ENCODE measurements at regions not wholly inside any gene's neighbourhood (a gene's known extent, or its start where the extent isn't known, plus 50 kb on each side); places are given as distances from the start of the nearest gene placed in this dataset.

DNA sequence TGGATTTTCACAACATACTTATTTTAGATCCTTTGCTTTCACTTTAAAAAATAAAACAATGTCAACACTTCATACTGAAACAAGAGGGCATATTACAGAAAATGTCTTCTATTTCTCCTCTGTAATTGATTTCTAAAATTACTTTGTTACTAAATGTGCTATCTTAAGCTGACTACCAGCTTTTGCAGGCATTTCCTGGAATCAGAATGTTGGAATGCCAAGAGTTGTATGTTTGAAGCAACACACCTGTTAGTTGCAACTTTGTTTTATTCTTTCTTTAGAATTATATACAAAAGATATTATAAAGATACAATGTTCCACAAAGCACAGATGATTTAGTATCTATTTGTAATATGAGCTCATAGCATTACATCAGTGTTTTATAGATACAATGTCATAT, 62.5 kb upstream of the TMEM170B start:
- ATAC-seq = no peak
- no peak for TF ChIP-seq TCF4 (CRISPR knock-in tag; IDR thresholded peaks at IDR 0.05; ENCODE audit: borderline replicate concordance)
- no peak for TF ChIP-seq GLIS3 (CRISPR knock-in tag; IDR thresholded peaks at IDR 0.05)
- TF ChIP-seq PATZ1 (CRISPR knock-in tag; IDR thresholded peaks at IDR 0.05; ENCODE audit: borderline replicate concordance) = no peak
- TF ChIP-seq POU6F1 (CRISPR knock-in tag; IDR thresholded peaks at IDR 0.05; ENCODE audit: borderline replicate concordance, low read depth) = no peak
- no peak for TF ChIP-seq SNAI2 (CRISPR knock-in tag; IDR thresholded peaks at IDR 0.05)
- TF ChIP-seq ARNTL (CRISPR knock-in tag; IDR thresholded peaks at IDR 0.05; ENCODE audit: borderline replicate concordance, low read depth) = no peak
- TF ChIP-seq BACH2 (CRISPR knock-in tag; IDR thresholded peaks at IDR 0.05; ENCODE audit: borderline replicate concordance) = no peak
- no peak for TF ChIP-seq ISL1 (CRISPR knock-in tag; IDR thresholded peaks at IDR 0.05)
- no peak for TF ChIP-seq ZC3H10 (CRISPR knock-in tag; IDR thresholded peaks at IDR 0.05)
- TF ChIP-seq ZFP3 (CRISPR knock-in tag; IDR thresholded peaks at IDR 0.05) = no peak
- TF ChIP-seq ZFP30 (CRISPR knock-in tag; IDR thresholded peaks at IDR 0.05) = no peak
- no peak for TF ChIP-seq RARB (CRISPR knock-in tag; IDR thresholded peaks at IDR 0.05)
- no peak for TF ChIP-seq PPARA (CRISPR knock-in tag; IDR thresholded peaks at IDR 0.05; ENCODE audit: borderline replicate concordance)
- no peak for TF ChIP-seq ESRRG (CRISPR knock-in tag; IDR thresholded peaks at IDR 0.05)
- TF ChIP-seq ZNF565 (CRISPR knock-in tag; conservative IDR thresholded peaks at IDR 0.05; ENCODE audit: low read depth) = no peak
- no peak for TF ChIP-seq CSDC2 (CRISPR knock-in tag; IDR thresholded peaks at IDR 0.05)
- TF ChIP-seq, protein P1, sequence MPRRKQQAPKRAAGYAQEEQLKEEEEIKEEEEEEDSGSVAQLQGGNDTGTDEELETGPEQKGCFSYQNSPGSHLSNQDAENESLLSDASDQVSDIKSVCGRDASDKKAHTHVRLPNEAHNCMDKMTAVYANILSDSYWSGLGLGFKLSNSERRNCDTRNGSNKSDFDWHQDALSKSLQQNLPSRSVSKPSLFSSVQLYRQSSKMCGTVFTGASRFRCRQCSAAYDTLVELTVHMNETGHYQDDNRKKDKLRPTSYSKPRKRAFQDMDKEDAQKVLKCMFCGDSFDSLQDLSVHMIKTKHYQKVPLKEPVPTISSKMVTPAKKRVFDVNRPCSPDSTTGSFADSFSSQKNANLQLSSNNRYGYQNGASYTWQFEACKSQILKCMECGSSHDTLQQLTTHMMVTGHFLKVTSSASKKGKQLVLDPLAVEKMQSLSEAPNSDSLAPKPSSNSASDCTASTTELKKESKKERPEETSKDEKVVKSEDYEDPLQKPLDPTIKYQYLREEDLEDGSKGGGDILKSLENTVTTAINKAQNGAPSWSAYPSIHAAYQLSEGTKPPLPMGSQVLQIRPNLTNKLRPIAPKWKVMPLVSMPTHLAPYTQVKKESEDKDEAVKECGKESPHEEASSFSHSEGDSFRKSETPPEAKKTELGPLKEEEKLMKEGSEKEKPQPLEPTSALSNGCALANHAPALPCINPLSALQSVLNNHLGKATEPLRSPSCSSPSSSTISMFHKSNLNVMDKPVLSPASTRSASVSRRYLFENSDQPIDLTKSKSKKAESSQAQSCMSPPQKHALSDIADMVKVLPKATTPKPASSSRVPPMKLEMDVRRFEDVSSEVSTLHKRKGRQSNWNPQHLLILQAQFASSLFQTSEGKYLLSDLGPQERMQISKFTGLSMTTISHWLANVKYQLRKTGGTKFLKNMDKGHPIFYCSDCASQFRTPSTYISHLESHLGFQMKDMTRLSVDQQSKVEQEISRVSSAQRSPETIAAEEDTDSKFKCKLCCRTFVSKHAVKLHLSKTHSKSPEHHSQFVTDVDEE (CRISPR knock-in tag; IDR thresholded peaks at IDR 0.05) = no peak
- TF ChIP-seq TOX (CRISPR knock-in tag; IDR thresholded peaks at IDR 0.05; ENCODE audit: borderline replicate concordance) = no peak
- no peak for TF ChIP-seq ZNF70 (CRISPR knock-in tag; IDR thresholded peaks at IDR 0.05)
- no peak for TF ChIP-seq ZNF8 (CRISPR knock-in tag; IDR thresholded peaks at IDR 0.05)

GRCh38 chr6:11473008-11473740, 64.4 kb upstream of the TMEM170B start:
- ATAC-seq = no peak

More at GRCh38 chr6:11473008-11473740, 64.4 kb upstream of the TMEM170B start:
- TF ChIP-seq ZNF8 (CRISPR knock-in tag; IDR thresholded peaks at IDR 0.05) (no peak), TCF4 (CRISPR knock-in tag; IDR thresholded peaks at IDR 0.05; ENCODE audit: borderline replicate concordance) (no peak), BACH2 (CRISPR knock-in tag; IDR thresholded peaks at IDR 0.05; ENCODE audit: borderline replicate concordance) (no peak), PATZ1 (CRISPR knock-in tag; IDR thresholded peaks at IDR 0.05; ENCODE audit: borderline replicate concordance) (no peak), PPARA (CRISPR knock-in tag; IDR thresholded peaks at IDR 0.05; ENCODE audit: borderline replicate concordance) (no peak), SNAI2 (CRISPR knock-in tag; IDR thresholded peaks at IDR 0.05) (no peak), ZNF565 (CRISPR knock-in tag; conservative IDR thresholded peaks at IDR 0.05; ENCODE audit: low read depth) (no peak), TOX (CRISPR knock-in tag; IDR thresholded peaks at IDR 0.05; ENCODE audit: borderline replicate concordance) (no peak), ZC3H10 (CRISPR knock-in tag; IDR thresholded peaks at IDR 0.05) (no peak)
- TF ChIP-seq, protein P2, sequence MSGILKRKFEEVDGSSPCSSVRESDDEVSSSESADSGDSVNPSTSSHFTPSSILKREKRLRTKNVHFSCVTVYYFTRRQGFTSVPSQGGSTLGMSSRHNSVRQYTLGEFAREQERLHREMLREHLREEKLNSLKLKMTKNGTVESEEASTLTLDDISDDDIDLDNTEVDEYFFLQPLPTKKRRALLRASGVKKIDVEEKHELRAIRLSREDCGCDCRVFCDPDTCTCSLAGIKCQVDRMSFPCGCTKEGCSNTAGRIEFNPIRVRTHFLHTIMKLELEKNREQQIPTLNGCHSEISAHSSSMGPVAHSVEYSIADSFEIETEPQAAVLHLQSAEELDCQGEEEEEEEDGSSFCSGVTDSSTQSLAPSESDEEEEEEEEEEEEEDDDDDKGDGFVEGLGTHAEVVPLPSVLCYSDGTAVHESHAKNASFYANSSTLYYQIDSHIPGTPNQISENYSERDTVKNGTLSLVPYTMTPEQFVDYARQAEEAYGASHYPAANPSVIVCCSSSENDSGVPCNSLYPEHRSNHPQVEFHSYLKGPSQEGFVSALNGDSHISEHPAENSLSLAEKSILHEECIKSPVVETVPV (CRISPR knock-in tag; IDR thresholded peaks at IDR 0.05) = no peak
- TF ChIP-seq, protein P3, sequence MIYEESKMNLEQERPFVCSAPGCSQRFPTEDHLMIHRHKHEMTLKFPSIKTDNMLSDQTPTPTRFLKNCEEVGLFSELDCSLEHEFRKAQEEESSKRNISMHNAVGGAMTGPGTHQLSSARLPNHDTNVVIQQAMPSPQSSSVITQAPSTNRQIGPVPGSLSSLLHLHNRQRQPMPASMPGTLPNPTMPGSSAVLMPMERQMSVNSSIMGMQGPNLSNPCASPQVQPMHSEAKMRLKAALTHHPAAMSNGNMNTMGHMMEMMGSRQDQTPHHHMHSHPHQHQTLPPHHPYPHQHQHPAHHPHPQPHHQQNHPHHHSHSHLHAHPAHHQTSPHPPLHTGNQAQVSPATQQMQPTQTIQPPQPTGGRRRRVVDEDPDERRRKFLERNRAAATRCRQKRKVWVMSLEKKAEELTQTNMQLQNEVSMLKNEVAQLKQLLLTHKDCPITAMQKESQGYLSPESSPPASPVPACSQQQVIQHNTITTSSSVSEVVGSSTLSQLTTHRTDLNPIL (CRISPR knock-in tag; IDR thresholded peaks at IDR 0.05; ENCODE audit: low read depth) = no peak
